SW480 (cell line): ENCODE measurements at regions not wholly inside any gene's neighbourhood (a gene's known extent, or its start where the extent isn't known, plus 50 kb on each side); places are given as distances from the start of the nearest gene placed in this dataset.
A peak's percentile ranks its signal among the peaks of the same experiment; 100 is the strongest.
"Not testable (repeated sequence)": the region's sequence is repeated elsewhere in the genome, so short reads cannot be mapped to it uniquely, and the experiment has no call there.

ENCODE experiments used
- DNase-seq: peaks from one replicate; pipeline ENCODE4 v3.0.0-alpha.2; 2016; ENCODE audit warnings: low spot score

DNA sequence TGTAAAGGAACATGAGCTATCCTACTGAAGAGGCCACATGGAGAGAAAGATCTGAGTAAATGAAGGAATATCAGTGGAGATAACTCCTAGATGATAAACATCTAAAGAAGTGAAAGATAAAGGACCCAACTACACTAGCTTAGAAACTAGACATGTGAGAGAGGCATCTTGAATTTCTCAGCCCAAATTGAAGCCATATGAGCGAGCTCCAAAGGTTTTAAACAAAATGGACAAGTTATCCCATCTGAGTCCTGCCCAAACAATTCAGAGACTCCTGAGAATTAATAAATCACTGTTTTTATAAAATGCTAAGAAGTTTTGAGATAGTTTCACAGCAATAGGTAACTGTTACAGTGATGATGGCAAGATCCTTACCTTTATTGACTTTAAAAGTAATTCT is 438.9 kb downstream of the NAV3 start:
- no peak for DNase-seq

DNA sequence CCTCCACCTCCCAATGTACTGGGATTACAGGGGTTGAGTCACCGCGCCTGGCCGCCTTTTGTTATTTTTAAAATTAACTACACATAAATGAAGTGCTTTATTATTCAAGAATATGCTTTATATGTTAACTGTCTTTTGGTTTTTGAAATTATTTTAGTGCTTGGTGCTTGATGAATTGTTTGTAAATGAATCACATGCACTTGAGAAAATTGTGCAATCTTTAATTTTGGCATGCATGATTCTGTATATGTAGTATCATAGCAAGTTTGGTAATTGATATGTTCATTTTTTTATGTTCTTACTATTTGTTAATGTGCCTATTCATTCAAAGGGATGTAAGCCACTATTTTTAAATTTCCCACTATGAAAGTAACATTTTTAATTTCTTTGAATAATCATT is 440.9 kb downstream of the NAV3 start:
- DNase-seq: no peak

DNA sequence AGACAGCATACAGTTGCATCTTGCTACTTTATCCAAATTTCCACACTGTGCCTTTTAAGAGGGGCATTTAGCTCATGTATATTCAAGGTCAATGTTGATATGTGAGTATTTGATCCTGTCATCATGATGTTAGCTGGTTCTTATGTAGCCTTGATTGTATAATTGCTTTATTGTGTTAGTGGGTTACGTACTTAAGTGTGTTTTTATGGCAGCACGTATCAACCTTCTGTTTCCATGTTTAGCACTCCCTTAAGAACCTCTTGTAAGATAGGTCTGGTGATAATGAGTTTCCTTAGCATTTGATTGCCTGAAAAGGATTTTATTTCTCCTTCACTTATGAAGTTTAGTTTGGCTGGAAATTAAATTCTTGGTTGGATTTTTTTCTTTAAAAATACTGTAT is 445.2 kb downstream of the NAV3 start:
- no peak for DNase-seq

DNA sequence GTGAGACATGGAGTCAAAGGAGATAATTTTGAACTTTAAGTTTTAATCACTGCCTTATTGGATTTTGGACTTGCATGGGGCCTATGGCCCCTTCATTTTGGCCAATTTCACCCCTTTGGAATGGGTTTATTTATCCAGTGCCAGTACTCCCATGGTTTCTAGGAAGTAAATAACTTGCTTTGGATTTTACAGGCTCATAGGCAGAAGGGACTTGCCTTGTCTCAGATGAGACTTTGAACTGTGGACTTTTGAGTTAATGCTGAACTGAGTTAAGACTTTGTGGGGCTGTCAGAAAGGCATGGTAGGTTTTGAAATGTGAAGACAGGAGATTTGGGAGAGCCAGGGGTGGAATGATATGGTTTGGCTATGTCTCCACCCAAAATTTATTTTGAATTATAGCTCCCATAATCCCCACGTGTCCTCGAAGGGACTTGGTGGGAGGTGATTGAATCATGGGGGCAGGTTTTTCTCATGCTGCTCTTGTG is 448.1 kb downstream of the NAV3 start:
- no peak for DNase-seq

DNA sequence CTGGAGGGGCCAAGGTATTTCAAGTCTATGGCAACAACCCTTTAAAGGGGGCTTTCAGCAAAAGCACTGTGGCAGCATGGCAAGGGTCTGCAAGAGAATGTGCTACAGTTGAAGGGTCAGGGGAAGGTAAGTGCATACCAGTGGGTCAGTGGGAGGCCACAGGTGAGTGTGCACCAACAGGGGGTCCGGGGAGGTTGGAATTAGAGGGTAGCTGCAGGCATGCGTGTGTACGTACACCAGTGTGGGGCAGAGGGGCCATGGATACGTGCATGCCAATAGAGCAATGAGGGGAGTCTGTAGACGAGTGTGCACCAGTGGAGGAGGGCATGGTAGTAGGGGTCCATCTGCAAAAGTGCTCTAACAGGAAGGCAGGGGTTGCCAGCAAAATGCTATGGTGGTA is 448.9 kb downstream of the NAV3 start:
- no peak for DNase-seq

DNA sequence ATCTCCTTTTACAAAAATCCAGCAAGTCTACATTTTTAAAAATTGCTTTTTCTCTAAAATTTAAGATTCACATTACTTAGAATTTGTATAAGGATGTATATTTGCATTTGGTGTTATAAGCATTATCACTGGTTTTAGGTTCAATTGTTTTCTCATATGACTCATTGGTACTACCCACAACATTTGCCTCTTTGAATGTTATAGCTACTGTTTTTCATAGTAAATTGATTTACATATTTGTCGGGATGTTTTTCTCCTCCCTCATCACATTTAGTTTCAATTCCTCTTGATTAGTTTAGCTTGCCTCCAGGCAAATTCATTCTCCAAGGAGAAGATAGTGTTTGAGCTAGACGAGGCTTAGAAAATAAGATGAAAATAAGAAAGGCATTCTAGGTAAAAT is 450.4 kb downstream of the NAV3 start:
- DNase-seq: not testable (repeated sequence)

DNA sequence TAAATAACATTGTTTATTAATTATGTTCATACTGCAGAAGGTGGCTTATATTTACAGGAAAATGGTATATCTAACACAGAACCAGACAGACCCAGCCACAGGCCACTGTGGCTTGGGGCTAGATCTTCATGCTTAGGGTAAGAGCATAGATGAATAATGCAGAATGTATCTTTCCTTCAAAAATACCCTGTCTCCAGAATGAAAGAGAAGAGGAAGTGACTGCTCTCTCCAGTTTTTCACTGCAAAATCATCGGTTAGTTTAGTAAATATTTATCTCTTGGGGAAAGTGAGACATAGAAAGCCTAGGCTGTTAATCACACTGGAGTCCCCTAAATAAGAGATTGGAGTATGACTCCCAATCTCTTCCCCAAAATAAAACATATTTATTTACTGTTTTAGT is 453.7 kb downstream of the NAV3 start:
- no peak for DNase-seq

DNA sequence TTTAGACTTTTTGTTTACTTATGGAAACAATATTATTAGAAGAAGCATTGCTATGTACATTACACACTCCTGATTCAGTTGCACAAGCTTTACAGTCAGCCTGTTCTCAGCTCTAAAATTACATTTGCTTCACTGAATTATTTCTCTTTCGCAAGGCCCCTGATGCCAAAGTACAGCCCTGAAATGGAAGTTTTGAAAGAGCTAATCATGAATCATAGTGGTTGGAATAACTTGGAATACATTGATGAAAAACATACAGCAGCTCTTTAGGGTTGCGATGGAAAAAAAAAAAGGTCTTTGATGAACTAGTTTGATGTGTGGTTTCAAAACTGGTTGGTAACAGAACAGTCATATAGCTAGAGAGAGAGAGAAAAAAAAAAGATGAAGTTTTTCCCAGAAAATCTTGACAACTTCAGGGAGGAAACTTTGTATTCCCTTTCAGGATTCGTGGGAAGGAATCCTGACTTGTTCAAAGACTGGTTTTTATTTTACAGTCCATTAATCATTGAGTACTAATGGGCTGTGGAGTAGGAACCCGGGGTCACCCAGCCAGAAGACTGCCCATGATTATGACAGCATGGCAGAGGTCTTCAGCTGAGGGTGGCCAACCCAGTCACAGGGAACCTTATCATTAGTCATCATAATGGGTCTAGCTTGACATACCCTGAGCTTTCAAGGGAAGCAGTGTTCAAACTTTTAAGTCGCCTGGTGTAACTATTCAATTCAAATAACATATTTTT is 460.1 kb downstream of the NAV3 start:
- DNase-seq: no peak

DNA sequence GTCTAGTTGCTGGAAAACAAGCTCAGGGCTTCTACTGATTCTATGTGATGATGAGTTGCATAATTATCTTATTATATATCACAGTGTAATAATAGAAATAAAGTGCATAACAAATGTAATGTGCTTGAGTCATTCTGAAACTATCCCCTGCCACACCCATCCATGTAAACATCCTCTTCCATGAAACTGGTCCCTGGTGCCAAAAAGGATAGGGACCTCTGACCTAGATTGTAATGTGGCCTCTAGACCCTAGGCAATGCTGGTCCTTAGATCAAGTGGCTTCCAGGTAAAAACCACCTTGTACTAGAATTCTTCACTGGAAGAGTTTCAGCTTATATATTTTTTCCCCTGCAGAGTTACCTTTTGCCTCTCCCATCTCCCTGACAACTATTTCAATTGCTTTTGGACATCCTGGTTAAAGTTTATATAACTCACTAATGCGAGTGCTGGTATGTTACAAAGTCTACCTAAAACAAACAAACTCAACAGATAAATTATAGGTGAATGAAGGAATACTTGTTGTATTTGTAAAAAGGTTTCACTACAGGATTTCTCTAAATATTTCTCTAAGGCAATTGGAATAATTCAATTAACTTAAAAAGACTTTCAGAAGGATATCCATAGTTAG is 462.5 kb downstream of the NAV3 start:
- DNase-seq: peak; percentile 72

DNA sequence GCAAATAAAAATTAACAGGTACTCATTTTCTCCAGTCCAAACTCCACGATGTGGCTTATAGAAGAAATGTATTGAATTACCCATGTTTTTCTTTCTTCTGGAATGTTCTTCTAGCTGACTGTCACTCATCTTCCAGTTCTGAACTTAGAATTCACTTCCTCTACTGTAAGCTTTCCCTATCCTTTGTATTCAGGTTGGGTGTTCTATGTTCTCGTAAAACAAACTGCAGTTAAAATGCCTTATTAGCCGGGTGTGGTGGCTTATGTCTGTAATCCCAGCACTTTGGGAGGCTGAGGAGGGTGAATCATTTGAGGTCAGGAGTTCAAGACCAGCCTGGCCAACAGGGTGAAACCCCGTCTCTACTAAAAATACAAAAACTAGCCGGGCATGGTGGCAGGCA is 470.6 kb downstream of the NAV3 start:
- not testable (repeated sequence) for DNase-seq

DNA sequence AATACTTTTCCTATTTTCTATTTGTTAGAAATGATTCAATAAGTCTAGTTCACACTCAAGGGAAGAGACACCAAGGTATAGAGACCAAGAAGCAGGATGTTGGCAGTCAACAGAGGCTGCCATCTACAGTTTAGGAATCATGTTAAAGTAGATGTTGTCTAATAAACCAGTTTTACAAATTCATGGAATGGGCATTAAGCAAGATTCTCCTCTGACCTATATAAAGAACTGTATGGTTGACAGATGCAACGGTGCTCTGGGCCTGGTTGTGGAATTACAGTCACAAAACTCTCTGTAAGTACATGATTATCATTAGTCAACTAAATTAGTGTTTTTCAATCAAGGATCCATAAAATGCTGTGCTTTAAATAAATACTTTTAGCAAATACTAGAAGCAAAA is 475.1 kb downstream of the NAV3 start:
- DNase-seq: no peak

DNA sequence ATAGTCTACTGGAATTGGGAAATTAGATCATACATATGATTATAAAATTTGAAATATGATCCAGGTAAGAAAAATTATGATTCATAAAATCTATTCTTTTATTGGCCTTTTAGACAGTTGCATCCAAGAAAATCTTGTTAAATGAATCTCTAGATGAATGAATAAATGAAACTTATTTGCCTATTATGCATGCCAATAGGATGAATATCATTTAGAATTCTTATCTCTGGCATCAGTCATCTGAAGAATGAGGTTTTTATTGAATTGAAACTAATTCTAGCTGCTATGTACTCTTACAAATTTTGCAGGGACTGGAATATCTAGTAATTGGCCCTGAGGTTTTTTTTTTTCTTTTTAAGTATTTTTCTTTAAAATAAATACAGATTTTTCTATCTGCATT is 475.5 kb downstream of the NAV3 start:
- no peak for DNase-seq

DNA sequence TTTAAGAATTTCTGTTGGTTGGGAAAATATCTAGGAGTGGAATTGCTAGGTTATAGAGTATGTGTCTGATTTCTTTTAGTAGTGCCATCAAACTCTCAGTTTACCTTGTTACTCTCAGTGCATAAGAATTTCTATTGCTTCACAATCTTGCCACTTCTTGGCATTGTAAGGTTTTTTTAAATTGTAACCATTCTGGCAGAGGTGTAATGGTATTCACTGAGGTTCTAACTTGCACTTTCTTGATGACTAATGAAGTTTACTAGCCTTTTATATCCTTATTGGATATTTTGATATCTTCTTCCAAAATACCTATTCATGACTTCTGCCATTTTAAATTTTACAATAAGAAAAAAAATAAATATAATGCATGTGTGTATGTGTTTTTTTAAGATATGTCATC is 478.0 kb downstream of the NAV3 start:
- DNase-seq: no peak

DNA sequence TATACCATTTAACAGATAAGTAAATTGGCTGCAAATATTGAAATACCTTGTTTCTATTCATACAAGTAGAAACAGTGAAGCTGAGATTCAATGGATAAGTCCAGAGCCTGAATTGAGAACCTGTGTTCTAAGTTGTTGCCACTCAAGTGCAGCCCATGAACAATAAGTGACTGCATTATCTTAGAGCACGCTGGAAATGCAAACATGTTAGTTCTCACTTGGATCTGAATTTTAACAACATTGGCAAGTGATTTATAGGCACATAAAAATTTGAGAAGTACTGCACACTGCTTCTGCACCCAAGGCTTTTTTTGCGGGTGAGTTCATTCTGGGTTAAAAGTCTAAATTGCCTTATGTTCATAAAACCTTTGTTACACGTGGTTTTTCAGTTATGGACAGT is 484.3 kb downstream of the NAV3 start:
- DNase-seq: no peak

DNA sequence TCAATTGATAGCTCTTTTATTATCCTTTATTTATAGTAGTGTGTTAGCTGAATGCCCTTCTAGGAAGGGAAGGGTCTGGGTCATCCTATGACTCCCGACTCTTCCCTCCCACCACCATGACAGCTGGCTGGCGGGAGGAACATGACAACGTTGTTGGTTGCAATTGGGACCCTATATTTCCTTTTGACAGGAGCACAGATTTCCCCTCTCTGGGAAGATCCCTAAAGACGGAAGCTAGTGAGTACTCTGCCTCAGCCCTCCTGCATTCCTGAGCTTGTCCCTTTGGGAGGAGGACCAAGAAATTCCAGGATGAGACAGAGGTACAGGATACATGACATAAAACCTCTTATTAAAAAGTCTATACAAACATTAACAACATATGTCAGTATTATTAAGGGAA is 485.4 kb downstream of the NAV3 start:
- DNase-seq: no peak

DNA sequence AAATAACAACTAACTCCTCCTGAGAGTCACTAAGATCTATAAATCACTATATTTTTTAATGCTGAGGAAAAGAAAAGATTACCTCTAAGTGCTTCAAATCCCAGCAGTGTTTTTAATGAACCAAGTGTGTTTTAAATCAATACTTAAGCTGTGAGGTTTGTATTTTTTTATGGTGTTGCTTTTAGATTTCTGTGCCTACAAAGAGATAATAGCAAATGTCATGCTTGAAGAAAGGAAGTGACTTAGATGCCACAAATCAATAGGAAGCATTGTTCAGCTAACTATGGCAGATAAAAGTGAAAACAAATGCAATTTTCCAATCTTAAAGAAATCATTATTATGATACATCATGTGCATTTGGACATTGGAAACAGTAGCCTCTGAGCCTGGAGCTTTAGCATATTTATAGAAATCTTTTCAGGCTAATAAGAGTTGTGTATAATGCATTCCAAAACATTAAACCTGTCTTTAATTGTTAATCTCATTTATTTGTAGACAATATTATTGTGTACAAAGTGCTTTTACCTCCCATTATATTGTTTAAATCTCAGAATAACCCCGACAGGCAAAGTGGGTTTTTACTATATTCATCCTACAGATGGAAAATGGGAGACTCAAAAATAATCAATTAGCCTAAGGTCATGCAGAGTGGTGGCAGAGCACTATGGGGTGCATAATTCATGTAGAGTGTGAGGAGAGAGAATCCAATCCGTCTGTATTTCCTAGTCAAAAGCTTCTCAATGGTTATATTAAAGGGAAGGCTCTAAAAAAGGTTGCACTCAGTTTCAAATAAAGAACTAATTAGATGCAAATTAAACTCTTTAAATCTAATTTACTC is 486.2 kb downstream of the NAV3 start:
- no peak for DNase-seq

DNA sequence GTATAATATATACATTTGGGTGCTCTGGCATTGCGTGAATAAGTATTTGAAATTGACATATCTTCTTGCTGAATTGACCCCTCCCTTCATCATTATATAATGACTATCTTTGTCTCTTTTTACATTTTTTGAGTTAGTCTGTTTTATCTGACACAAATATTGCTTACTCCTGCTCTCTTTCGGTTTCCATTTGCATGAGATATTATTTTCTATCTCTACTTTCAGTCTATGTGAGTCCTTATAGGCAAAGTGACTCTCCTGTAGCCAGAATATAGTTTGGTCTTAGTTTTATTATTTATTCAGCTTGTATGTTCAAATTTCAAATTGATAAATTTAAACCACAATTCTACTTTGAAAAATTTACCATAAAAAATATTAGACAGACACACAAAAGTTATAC is 491.0 kb downstream of the NAV3 start:
- DNase-seq: no peak

DNA sequence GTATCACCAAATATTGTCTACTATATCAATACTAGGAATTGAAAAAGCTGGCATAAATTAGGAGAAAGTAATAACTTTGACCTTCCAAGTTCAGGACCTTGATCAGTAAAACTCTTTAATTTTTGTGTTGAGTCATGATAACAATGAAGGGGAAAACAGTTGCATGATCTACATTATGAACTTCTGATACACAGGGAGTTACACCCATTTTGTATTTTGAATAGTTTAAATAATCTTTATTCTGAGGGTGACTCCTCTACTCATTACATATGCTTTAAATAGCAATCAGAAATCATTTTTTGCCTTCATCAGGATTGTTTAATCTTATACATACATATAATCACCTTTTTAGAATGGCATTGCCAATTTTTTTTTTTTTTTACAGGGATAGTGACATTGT is 492.5 kb downstream of the NAV3 start:
- DNase-seq: no peak

DNA sequence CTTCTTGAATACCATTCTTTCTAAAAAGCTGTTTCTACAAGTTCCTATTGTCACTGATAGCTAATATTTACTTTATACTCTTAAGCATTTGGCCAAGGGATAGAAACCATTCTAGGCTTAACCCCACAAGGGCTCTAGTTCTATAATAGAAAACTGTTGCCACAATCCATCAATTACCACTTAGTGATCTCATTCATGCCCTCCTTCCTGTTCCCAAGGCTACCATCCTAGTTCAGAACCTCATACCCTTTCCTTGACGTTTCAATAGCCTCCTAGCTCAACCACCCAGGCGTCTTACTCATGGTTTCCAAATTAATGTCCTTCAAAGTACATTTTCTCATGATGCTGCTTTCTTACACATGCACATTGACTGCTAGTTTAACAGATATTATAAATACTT is 493.5 kb downstream of the NAV3 start:
- DNase-seq: no peak

DNA sequence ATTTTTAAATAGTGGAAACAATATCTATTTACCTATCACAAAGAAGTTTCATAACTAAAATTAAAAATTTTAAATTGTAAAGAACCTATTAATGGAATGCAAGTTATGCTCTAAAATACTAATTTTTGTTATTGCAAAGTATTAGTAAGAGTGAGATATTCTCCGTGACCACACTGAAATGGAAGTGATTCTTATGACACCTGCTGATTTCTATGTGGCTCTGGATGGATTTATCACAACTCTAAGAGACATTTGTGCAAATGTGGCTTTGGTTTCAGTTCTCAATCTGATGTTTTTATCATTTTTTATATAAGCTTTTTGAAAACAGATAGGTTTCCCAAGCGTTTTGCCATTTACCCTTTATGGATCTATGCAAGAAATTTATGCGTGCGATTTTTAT is 497.8 kb downstream of the NAV3 start:
- DNase-seq: no peak

DNA sequence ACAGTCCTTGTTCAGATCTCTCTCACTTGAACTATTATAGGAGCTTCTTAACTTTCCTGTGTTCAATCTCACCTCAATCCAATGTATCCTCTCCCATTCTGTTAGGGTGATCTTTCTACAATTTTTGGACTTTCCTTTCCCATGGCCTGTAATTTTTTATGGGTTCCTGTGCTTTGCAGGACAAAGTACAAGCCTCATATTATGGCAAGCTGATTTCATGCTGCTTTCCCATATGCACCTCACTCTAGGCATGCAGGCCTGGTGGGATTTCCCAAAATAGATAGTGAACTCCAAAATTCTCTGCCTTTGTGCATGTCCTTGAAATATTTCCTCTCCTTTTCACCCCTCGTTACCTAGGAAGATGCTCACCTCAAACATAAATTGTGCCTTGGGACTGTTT is 499.4 kb downstream of the NAV3 start:
- DNase-seq: no peak

DNA sequence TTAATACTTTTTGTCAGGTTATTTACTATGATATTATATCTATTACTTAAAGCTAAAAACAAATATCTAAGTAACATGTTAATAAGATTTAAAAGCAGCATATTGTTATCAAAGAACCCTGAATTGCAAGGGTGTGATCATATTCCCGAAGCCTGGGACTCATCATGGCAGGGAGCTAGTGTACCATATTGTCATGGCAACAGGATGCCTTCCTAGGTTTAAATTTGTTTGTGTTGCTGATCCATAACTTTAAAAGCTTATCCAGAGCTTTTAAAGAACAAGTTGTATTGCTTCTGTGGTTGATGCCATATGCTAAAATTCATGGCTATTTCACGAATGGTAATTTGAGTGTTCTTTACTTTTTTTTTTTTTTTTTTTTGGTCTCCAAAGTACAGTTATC is 500.5 kb downstream of the NAV3 start:
- DNase-seq: no peak

DNA sequence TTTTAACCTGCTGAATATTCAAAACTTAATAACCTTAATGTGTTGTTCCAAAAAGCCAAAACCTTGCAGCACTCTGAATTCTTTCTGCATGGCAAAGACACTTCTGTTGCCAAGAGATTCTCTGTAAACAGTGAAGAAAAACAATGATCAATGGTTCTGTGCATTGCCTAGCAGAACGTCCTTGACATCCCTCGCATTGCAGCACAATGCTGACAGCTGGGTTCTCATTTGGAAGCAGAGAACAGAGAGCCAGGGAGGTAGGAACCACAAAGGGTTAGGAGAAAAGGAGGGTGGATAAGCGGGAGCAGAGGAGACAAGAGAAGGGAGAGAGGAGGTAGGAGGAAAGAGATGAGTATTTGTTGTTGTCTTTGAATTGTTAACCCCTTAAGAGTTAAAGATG is 501.1 kb downstream of the NAV3 start:
- no peak for DNase-seq
